ENCODE measurements at regions not wholly inside any gene's neighbourhood (a gene's known extent, or its start where the extent isn't known, plus 50 kb on each side); places are given as distances from the start of the nearest gene placed in this dataset.
A peak's percentile ranks its signal among the peaks of the same experiment; 100 is the strongest.

DNA sequence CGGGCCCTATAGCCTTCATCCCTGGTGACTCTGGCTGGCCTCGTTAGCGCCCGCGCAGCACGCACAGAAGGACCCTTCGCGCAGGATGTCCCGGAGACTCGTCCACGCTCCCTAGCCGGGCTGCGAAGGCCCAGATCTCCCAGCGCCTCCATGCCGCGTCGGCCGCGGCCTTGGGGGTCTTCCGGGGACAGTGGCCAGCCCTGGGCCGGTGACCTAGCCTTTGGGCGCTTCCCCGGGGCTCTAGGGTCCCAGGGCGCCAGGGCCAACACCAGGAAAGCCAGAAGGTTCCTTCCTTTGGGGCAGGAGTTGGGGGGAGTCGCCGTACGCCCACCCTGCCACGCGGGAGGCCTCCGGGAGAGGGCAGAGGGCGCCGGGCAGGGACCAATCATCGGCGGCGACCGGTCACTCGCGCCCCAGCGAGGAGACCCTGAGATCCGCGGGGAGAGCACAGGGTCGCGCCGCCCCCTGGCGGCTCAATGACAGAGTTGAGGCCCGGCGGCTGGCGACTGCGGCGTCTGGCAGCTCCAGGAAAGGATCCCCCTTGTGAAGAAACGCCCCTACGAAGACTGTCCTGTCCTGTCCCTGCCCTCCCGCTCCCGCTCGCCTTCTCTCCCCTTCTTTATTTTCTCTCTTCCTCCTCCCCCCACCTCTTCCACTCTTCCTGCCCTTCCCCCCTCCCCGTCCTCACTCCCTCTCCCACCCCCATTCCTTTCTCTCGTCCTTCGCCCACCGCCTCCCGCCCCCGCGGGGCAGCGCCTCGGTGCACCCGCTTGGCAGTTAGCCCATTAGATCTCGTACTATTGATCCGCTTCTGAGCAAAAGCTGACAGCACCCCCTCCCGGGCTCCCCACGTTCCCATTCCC, 62.3 kb upstream of the LBX1 start:
- H3K27me3 ChIP-seq = peaks cover 0 to 45% (median 13%) of the 10 kb centered on the region in 4 donors

DNA sequence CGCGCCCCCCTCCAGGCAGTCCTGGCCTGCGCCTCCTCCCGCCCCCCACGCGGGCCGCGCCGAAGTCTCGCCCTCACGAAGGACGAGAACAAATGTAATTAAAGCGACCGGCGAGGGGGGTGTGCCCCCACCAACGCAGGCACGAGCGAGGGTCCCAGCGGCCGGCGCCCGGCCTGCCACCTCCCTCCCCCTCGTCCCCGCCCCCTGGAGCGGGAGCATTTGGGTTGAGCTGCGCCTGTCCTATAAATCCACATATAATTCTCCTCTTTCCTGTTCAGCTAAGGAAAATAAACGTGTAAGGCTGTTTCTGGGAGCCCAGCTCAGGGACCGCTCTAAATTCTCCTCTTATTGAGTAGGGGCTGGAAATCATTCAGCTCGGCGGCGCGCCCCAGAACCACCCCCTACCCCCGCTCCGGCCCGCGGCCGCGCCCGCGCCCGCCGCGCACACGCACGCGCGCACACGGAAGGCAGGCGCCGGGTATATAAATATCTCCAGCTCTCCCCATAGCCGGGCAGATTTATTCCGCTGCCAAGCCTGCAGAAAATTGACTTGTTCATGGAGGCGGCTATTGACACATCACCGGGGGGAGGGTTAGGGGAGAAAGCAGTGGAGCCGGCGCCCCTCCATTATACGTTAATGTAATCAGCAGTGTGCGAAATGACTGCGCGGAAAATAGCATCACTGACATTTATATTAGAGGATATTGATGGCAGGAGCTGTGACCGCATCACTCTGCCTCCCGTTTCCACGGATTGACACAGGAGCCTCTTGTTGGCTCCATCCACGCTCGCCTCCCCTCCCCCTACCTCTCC, 61.6 kb upstream of the BTRC start:
- no peak overlapping the region for H3K27ac ChIP-seq
- peaks cover 18 to 31% (median 20%) of the 10 kb centered on the region in 4 donors for H3K4me1 ChIP-seq
- H3K9me3 ChIP-seq = no peaks in the 10 kb centered on the region
- peak in 1 of 2 donors; percentile 87 for DNase-seq
- 1% methylated on average over 53 to 64 of the region's 65 CpGs for WGBS, 2 donors
- H3K4me3 ChIP-seq = peak overlapping the region; percentile 3 to 58 (median 44)
- TF ChIP-seq POLR2AphosphoS5 (IDR thresholded peaks at IDR 0.05) (no peak), POLR2A (IDR thresholded peaks at IDR 0.05) (no peak), EP300 (IDR thresholded peaks at IDR 0.05) (no peak)
- TF ChIP-seq, protein P1, sequence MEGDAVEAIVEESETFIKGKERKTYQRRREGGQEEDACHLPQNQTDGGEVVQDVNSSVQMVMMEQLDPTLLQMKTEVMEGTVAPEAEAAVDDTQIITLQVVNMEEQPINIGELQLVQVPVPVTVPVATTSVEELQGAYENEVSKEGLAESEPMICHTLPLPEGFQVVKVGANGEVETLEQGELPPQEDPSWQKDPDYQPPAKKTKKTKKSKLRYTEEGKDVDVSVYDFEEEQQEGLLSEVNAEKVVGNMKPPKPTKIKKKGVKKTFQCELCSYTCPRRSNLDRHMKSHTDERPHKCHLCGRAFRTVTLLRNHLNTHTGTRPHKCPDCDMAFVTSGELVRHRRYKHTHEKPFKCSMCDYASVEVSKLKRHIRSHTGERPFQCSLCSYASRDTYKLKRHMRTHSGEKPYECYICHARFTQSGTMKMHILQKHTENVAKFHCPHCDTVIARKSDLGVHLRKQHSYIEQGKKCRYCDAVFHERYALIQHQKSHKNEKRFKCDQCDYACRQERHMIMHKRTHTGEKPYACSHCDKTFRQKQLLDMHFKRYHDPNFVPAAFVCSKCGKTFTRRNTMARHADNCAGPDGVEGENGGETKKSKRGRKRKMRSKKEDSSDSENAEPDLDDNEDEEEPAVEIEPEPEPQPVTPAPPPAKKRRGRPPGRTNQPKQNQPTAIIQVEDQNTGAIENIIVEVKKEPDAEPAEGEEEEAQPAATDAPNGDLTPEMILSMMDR (IDR thresholded peaks at IDR 0.05) = no peak
- H3K36me3 ChIP-seq = no peaks in the 10 kb centered on the region
- H3K27me3 ChIP-seq = peaks cover 0 to 38% (median 12%) of the 10 kb centered on the region in 4 donors
- peak in 1 of 2 donors; percentile 33 for ATAC-seq (ENCODE audit: low FRiP score in 2 of 2)

More for the DNA sequence above, 62.3 kb upstream of the LBX1 start:
- ATAC-seq (ENCODE audit: low FRiP score in 2 of 2) (peak in 1 of 2 donors; percentile 75), DNase-seq (peak; percentile 26 to 90)
- TF ChIP-seq, protein P1 (IDR thresholded peaks at IDR 0.05) = peak; percentile 43 to 66 (median 54)
- no peak for TF ChIP-seq EP300 (IDR thresholded peaks at IDR 0.05)
- Histone ChIP-seq H3K4me1 (peaks cover 18 to 31% (median 20%) of the 10 kb centered on the region in 4 donors), H3K4me3 (peak overlapping the region; percentile 3 to 58 (median 44)), H3K27ac (no peak overlapping the region), H3K36me3 (no peaks in the 10 kb centered on the region), H3K9me3 (no peaks in the 10 kb centered on the region)
- WGBS, 2 donors = 1 to 9% methylated on average over 28 to 29 of the region's 69 CpGs

DNA sequence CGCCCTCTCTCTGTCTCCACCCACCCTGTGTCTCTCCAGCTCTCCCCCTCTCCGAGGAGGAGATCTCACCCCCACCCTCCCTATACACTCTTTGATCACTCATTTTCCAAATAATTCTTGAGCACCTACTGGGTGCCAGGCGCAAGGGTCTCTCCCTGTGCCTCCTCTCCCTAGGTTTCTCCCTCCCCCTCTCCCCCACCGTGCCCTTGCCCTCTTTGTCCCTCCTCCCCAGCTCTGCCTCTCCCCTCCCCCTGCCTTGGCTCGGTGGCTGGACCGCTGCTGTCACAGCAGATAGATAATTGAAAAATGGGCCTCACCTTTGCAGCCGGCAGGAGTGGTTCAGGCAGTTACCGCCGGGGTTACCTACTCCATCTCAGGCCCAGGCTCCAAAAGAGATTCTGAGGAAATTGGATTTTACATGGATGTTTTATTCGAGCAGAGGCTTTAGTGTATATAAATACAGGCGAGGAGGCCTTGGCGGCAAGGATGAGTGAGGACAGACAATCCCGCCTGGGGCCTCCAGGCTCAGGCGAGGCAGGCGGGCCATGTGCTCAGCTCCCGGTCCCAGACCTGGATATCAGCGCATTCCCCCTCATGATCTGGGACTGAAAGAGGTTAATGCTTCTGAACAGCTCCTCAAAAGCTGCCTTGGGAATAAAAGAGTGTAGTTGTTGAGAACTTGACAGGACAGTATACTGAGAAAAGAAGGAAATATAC, 60.8 kb upstream of the BTRC start:
- TF ChIP-seq, protein P1 (IDR thresholded peaks at IDR 0.05) = no peak
- TF ChIP-seq POLR2AphosphoS5 (IDR thresholded peaks at IDR 0.05) (no peak), EP300 (IDR thresholded peaks at IDR 0.05) (no peak), POLR2A (IDR thresholded peaks at IDR 0.05) (no peak)
- Histone ChIP-seq H3K27ac (no peak overlapping the region), H3K27me3 (peaks cover 0 to 32% (median 14%) of the 10 kb centered on the region in 4 donors), H3K9me3 (no peaks in the 10 kb centered on the region), H3K36me3 (no peaks in the 10 kb centered on the region), H3K4me1 (peaks cover 18 to 23% (median 20%) of the 10 kb centered on the region in 4 donors), H3K4me3 (peak overlapping the region in 1 of 4 donors; percentile 58)
- no peak for ATAC-seq (ENCODE audit: low FRiP score in 2 of 2)
- DNase-seq = no peak
- 38 to 39% methylated on average over 16 to 17 of the region's 17 CpGs for WGBS, 2 donors

DNA sequence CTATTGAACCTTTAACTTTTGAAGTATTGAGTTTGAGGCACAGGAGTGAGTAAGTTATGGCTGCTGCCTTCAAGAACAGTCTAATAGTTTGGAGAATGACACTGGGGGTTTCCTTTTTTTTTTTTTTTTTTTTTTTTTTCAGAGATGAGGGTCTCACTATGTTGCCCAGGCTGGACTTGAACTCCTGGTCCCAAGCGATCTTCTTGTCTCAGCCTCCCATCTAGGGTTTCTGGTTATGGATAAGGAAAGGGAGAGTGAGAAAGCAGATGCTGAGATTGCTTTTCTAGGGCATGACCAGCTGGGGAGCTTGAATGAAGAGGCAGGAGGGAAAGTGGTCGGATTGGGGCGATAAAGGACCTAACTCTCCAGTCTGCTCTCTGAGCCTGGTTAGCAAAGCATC, 59.9 kb upstream of the BTRC start:
- DNase-seq = no peak
- WGBS, 2 donors = 88 to 91% methylated on average over 3 of the region's 3 CpGs

More for the DNA sequence above, 59.9 kb upstream of the BTRC start:
- Histone ChIP-seq H3K9me3 (no peaks in the 10 kb centered on the region), H3K4me3 (no peak overlapping the region), H3K27ac (no peak overlapping the region), H3K36me3 (no peaks in the 10 kb centered on the region), H3K4me1 (peaks cover 18 to 23% (median 20%) of the 10 kb centered on the region in 4 donors), H3K27me3 (peaks cover 0 to 32% (median 15%) of the 10 kb centered on the region in 4 donors)
- no peak for ATAC-seq (ENCODE audit: low FRiP score in 2 of 2)
- TF ChIP-seq EP300 (IDR thresholded peaks at IDR 0.05) (no peak), POLR2AphosphoS5 (IDR thresholded peaks at IDR 0.05) (no peak), POLR2A (IDR thresholded peaks at IDR 0.05) (no peak)
- TF ChIP-seq, protein P1 (IDR thresholded peaks at IDR 0.05) = no peak
